NCI-H524 treated with DMSO at 0.1 percent for 48 hours (cell line): ENCODE measurements at regions not wholly inside any gene's neighbourhood (a gene's known extent, or its start where the extent isn't known, plus 50 kb on each side); places are given as distances from the start of the nearest gene placed in this dataset.

ENCODE experiments used
- DNase-seq: peaks from one replicate; lab custom pipeline; 2025; lab: John Stamatoyannopoulos, UW

DNA sequence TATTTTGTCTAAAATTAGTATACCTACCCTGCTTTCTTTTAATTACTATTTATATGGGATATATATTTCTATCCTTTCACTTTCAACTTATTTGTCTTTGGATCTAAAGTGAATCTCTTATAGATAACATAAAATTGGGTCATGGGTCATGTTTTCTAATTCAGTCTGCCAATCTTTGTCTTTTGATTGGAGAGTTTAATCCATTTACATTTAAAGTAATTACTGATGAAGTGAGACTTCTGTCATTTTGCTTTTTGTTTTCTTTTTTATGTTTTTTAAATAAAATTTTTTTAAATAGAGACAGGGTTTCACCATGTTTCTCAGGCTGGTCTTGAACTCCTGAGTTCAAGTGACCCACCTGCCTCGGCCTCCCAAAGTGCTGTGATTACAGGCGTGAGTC, 50.5 kb upstream of the PRDM1 start:
- no peak for DNase-seq

DNA sequence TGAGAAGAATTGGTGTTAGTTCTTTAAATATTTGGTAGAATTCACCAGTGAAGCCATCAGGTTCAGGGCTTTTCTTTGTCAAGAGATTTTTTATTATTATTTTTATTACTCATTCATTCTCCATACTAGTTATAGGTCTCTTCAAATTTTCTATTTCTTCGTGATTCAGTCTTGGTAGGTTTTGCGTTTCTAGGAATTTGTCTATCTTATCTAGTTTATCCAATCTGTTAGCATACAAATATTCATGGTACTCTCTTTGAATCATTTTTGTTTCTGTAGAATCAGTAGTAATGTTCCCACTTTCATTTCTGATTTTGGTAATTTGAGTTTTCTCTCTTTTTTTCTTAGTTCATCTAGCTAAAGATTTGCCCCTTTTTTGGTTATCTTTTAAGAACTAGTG, 52.3 kb upstream of the PRDM1 start:
- DNase-seq, result no peak

DNA sequence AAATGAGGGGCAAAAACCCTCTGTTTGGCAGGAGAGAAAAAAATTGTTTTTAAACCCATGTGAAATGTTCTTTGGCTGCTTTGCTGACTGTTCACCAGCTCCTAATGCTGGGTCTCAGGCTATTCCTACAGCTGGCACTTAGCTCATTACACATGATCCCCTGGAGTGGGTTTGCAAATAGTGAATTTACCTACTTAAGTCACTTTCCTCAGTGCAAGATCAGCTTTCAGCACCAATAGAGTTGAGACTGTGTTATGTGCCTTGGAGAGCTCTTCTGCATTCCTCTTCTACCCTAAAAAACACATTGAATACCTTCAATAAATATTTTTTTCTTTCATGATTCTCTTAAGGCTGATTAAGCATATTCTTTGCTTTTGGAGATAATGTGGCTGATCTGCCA, 58.4 kb upstream of the PRDM1 start:
- DNase-seq, result no peak

DNA sequence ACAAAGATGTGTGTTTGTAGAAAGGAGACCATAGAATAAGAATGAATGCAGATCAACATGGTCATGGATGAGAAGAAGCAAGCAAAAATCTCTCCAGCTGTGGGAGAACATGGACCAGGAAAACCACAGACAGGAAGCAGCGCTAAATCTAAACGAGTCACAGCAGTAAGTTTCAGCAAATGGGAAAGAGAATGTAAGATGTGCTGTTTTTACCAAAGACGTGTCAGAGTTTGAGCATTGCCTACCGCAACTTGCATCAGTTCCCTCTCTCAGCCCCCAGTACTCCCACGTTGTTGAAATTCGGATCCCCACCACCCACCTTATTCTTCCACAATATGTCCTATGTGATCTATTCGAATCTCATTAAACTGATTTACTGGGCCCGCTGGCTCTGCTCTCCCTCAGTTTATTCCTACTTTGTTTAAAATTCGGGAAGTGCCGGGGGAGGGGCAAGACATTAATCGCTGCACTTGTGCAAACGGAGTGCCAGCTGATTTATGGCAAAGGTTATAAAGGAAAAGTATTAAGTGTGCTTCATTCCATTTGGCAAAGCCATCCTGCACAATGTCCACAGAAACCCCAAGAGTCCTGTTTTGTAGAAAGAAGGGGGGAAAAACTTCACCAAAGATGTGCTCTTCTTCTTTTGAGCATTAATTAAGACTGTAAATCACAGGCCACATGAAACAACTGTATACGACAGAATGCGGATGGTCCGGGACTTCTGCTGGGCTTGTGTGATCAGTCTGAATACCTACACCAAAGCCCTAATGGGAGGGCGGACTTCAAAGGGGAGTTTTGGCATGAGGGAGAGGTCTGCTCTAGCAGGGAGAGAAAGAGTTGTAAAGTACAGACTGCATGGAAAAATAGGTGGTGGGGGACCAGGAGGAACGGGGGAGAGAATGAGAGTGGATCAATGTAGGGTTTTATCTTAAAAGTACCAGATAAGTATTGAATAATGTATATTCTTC, 59.1 kb upstream of the PRDM1 start:
- no peak for DNase-seq

DNA sequence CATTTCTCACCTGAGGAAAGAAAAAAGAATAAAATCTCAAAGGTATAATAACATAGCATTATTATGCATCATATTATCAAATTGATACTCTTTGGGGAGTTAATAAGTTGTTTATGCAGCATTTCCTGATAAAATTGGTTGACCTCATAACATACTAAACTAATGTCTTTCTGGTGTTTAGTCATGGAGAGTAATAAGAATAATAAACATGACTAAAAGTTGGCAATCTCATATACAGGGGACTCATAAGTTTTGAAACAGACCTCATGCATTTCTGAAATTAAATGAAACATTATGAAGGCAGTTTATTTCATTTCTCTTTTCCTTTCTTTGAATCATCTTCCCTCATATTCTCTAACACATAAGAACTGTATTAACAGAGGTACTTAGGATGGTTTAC, 60.5 kb upstream of the PRDM1 start:
- DNase-seq, result no peak

DNA sequence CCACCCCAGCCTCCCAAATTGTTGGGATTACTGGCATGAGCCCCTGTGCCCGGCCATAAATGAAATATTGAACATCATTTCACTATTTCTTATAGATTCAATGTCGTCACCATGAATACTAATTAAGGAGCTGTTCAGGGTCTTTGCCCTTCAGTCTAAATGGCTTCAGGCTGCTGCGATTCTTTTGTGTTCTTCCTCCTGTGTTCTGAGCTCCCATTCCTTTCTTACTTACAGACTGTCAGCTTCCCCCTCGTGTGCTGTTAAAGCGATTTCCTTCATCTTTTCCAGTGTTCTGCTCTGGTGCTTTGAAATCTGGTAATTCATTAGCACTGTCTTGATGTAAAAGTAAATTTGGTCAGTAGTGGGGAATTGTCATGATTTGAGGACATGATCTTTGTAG, 63.3 kb upstream of the PRDM1 start:
- no peak for DNase-seq

DNA sequence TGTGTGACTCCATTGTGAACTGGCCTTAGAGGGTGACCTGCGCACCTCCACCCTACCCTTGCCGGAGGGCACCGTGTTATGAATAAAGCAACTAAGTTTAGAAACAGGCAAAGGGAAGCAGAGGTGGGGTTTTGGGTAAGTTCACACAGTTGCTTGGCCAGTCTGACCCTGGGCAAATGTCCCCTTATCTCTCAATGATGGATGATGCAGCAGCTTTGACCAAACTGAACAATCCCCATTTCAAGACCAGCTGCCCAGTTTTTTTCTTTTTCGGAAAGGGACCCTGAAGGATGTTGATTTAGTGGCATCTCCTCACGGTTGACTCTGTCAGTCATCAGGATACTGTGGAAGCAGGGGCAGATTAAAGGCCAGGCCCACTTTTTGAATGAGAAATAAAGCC, 68.7 kb upstream of the PRDM1 start:
- no peak for DNase-seq

DNA sequence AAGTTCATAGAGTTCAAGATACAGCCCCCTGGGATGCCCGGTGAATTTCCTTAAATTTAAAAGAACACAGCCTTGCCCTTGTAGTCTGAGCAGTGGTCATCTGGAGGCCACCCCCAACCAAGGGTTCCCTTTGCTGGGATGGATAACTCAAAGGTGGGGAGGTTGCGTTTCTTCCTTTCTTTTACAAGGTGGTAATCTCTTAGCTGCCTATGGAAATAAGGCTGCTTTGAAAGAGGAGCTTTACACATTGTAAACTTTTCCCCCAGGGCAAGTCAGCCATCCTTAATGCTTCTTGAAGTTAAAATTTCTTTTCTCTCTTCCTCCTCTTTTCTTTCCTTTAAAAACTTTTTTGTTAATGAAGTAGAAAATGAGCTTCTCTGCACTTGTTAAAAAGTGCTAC, 71.2 kb upstream of the PRDM1 start:
- DNase-seq, result no peak

DNA sequence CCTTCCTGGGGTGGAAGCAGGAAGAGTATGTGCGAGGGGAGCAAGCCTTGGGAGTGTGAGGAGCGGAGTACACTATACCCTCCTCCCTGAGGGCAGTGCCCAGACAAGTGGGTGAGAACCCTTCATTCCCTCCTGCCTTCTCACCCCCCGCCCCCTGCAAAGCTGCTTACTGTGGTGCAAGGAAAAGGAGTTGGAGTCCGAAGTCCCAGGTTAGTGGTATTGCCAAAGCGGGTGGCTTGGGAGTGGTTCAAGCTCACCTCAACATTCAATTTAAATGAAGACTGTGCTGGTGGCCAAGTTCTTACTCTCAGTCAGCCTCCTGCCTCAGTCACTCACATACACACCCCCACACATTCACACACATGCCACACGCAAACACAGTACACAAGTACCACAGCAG, 74.7 kb upstream of the PRDM1 start:
- DNase-seq, result no peak

DNA sequence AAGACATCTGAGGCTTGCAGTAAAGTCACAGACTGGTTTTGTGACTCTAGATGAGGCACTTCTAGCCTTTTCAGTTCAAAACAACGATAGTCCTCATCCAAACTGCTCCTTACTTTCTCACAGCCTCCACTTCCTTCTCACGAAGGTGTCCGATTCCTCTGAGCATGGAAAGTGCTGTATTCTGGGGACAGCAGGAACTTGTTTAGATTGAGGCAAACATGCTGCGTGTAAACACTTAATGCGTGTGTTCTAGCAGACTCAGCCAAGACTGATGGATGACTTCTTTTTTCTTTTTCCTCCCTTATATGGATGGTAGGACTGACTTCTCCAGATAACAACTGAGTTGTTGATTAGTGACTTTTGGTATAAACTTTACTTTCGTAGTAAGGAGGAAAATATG, 80.2 kb upstream of the PRDM1 start:
- no peak for DNase-seq

DNA sequence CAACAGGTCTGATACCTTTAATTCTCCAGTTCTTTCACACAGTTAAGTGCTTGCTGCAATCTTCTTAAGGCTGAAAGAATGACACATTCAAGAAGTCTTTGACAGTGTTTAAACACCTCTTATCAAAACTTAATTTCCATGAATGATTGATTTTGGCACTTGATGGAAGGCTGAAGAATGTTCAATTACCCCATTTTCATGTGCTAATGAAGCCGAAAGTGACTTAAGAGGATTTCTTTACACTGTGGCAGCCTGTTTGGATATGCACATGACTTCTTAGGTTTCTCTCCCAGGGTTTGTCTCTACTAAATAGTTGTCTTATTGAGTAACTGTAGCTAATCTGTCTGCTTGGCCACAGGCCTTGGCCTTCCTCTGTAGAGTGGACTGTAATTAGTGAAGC, 81.1 kb upstream of the PRDM1 start:
- DNase-seq, result peak; percentile 85

DNA sequence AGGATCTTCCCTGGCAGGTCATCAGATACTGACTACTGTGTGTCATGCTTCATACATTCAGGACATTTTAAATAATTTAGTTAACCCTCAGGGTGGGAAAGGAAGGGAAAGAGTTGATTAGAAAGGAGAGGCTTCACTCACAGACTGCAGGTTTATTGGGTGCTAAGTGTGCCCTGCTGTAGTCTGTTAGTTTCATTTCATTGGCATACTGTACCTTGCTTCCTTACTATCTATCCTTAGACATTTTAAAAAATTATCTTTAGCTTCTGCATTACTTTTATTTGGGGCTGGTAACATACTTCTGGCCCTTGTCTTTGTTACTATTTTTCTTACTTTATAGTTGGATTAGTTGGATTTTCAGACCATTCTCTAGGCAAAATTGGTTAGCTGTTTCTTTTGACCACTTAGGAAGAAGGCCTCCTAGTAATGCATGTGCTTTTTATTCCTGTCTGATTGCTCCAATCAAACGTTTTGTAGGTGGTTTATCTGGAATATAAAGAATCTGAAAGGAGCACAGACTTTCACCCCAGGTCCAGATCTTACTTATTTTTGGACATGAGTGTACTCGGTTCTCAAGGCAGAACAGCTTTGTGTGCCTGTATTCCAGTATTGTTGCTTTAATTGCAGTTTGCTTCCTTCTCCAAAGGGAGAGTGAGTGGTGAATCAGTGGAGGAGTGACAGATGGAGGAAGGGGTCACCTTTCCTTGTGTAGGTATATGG, 82.7 kb upstream of the PRDM1 start:
- no peak for DNase-seq

DNA sequence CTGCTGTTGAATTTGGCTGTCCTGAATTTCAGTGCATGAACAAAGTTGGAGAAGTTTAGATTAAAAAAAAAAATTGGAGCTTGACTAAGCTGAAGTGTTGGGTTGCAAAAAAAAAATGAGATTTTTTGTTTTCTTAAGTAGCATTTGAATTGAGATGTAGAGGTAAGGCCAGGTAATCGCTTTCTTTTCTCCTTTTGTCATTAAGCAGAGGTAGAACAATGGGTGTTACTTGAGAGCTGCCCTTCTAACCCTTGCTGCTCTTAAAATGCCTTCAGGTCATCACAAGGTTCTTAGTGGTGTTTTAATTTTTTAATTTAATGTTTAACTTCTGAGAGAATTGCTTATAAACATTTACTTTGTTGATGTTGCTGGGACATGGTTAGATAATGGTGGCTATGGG, 84.1 kb upstream of the PRDM1 start:
- no peak for DNase-seq

DNA sequence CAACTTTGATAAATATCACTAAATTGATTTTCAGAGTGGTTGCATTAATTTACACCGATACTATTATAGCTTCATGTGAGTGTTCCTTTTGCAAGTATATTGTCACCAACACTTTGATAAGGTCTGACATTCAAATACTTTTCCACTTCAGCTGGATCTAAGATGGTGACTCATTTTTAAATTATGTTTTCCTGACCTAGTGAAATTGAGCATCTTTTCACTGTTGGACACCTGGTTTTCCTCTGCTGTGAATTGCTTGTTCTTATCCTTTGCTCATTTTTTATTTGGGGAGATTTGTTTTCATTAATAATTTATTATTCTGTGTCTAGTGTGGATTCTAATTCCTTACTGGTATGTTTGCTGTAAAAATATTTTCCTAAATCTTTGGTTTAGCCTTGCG, 85.2 kb upstream of the PRDM1 start:
- DNase-seq, result no peak

DNA sequence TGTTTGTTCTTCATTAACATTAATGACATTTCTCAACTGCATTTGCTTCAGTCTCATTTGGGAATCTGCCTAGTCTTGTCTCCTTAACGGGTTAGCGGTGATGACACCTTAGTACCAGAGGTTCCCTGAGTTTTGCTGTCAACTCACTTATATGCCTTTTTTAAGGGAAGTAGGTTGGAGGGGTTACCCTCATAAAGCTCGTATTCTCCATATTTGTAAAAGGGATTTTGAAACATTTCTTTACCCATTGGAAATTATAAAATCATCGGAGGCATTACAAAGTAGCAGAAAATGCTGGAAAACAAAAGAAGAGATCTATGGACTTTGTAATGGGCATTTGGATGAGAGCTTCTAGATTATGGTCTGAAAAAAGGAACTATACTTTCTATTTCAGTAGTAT, 88.7 kb upstream of the PRDM1 start:
- no peak for DNase-seq

DNA sequence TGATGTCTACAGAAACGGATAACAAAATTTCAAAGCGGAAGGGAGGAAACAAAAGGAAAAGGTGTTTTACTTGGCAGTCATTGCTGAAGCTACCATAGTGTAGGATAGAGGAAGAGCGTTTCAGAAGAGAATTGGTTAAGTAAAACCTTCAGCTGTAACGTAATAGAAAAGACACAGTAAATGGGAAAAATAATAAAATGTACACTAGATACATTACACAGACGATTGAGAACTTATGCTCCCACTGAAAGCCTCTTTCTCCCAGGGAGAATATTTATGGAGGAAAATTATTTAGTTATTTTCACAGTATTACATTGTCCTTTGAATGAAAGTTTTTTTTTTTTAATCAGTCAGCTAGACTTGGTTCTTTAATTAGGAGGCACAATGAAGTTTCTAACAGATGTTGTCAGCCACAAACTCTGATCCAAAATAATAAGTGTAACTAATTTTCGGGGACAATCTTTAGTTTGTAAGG, 90.7 kb upstream of the PRDM1 start:
- no peak for DNase-seq

DNA sequence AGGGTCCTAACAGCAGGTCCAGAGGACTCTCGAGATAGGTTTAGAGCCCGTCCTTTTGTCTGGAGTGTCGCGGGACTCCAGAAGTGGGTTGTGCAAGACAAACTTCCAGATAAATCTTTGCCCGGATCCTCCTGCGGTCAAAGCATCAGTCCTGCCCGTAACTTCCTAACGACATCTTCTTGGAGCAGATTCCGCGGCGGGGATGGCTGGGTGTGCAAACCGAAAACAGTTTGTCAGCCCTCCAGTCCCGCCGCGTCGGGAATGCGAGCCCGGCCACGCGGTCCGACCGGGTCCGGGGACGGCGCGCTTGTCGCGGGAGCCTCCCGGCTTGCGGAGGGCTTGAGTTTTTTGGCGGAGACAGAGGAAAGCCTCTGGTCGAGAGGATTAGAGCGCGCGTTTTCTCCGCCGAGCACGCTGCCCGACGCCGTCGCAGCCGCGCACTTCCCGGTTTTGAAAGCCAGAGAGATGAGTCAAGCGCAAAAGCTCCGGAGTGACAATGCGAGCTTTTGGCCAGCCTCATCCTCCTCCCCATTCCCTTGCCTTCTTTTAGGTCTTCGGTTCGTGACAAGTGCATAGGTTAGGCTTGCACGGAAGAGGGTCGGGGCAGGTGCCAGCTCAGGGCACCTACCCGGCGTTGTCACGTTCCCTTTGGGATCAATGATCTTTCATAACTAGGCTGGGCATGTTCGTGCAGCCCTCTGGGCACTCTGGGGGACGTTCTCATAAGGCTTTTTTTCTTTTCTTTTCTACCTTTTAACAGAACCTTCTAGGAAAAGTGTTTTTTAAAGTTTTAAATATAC, 91.3 kb upstream of the PRDM1 start:
- DNase-seq, result peak; percentile 14

DNA sequence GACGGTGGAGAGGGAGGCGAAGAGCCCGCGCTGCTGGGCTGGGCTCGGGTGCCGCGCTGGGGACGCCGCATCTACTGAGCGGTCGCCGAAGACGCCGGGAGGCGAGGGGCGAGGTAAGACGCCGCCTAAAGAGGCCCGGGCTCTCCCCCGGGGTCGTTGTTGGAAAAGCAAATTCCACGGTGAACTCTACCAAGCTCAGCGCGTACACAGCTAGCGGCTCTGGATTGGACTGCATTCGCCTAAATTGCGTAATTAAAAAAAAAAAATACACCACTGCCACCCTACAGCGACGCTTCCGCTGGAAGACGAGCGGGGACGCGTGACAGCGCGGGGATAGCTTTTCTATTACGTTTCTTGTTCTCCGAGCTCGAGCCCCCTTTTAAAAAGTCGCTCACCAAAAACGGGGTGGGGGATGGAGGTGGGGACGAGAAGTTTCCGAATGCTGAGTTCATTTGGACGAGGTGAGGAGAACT, 92.0 kb upstream of the PRDM1 start:
- DNase-seq, result no peak

DNA sequence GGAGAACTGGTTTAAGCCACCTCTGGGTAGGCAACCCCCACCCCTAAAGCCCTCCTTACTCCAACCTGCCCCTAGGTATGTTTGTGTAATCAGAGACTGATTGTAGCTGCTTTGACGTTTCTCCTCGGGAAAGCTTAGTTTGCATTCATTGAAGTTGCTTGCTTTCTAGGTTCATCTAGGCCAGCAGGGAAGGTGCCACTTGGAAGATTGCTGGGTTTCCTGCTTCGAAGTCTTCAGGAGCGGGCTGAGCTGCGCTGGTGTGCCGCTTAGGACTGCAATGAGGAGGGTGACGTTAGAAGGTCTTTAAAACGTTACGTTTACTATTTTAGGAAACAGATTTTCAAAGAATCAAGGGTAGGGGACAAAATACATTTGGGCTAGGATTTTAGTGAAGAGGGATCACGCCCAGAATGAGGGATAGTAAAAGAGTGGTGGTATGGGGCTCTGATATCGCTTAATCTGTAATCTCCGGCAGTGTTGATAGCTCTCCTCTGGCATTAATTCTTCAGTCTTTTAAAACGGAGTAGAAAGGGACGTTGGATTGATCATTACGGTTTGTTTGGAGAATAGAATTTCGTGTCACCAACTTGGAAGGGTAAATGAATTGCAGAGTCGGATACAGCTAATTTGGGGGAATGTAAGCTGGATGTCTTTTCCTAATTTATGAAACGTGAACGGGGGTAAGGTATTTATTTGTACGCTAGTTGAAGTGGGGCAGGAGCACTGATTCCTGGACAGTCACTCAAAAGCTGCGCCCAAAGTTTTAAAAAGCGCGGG, 92.6 kb upstream of the PRDM1 start:
- no peak for DNase-seq

DNA sequence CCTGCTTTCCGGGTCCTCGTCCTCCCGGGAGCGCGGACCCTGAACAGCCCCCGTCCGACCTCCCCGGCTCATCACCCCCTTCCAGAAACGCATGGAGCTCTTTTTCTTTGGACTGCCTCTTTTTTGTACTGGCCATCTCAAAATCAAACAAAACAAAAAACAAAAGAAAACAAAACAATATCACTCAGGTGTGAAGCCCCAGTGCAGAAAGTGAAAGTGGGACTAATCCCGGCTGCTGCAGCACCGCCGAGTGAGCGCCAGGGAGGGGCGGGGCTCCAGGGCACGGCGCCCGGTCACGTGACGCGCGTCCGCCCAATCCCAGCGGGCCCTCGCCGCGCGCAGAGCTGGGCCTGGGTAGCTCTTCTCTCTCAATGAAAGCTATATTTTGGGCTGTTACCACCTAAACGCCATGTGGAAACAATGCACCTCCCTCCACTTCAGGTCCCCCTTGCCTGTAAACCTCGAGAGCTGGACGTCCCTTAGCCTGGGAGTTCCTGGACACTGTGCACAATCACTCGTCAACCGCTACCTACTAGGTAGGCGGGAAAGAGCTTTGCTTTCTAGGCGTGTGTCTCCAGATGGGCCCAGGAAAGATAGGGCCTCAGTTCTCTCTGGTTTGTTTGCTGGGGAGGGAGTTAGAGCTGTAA, 93.7 kb upstream of the PRDM1 start:
- DNase-seq, result no peak
